H1 (cell line): ENCODE measurements at regions not wholly inside any gene's neighbourhood (a gene's known extent, or its start where the extent isn't known, plus 50 kb on each side); places are given as distances from the start of the nearest gene placed in this dataset.

Experiments used
- E2F6 ChIP-seq: IDR thresholded peaks from 2 replicates; pipeline ENCODE4 v1.6.1; 2012; ENCODE audit warnings: inconsistent platforms
- NANOG ChIP-seq: IDR thresholded peaks from 2 replicates; pipeline ENCODE4 v1.6.1; 2011; ENCODE audit warnings: low read length, low read depth, mild to moderate bottlenecking, inconsistent platforms; ENCODE audit not compliant: insufficient read depth, poor library complexity, severe bottlenecking
- POU5F1 ChIP-seq: IDR thresholded peaks from 2 replicates; pipeline ENCODE4 v1.6.1; 2011; ENCODE audit warnings: low read depth, mild to moderate bottlenecking, low read length, moderate library complexity
- RFX5 ChIP-seq: IDR thresholded peaks from 2 replicates; pipeline ENCODE4 v1.6.1; 2011; ENCODE audit warnings: low read depth, low read length, improper control_type of control experiment, borderline replicate concordance

- no peak for TF ChIP-seq NANOG
- TF ChIP-seq RFX5 = no peak
- no peak for TF ChIP-seq POU5F1
- no peak for TF ChIP-seq E2F6
Measured at GRCh38 chr12:16756833-16757555, 151.0 kb upstream of the LMO3 start (continued).
